K562 (cell line): ENCODE measurements at regions not wholly inside any gene's neighbourhood (a gene's known extent, or its start where the extent isn't known, plus 50 kb on each side); places are given as distances from the start of the nearest gene placed in this dataset.

Experiments used
- ATAC-seq: fragments of 200-7000 bp; cut with Tn5 transposase; 3 replicates; pipeline ENCODE4 v1.9.1; 2020; ENCODE audit warnings: moderate library complexity
- BruUV-seq: library from RNA; stranded (reverse); fragments of 400-500 nt; replicated peaks from 2 replicates; lab custom pipeline; 2021; lab: Mats Ljungman, UMichigan
- CTCF ChIA-PET: fragments of 300-600 bp; formaldehyde crosslinking; extraction: SDS; loops from one replicate; lab custom pipeline; 2021; ENCODE audit warnings: low intra/inter-chr PET ratio; lab: Yijun Ruan, JAX
- POLR2A ChIA-PET: fragments of 300-600, 350-650 bp; sonication (Branson Sonifier 250); formaldehyde crosslinking; extraction: SDS; loops from one replicate; lab custom pipeline; 2021; ENCODE audit warnings: antibody characterized with exemption, inconsistent platforms; lab: Yijun Ruan, JAX
- DNase-seq, 4 experiments: peaks; one replicate each; pipeline versions ENCODE4 v3.0.0 to v3.0.0-alpha.2; 2011 to 2018; ENCODE audit warnings: low spot score in 3 of 4, mixed read lengths in 3 of 4; ENCODE audit errors: extremely low read depth in 1 of 4
- FAIRE-seq: peaks from 2 replicates; lab custom pipeline; 2011; peaks lifted over from hg19 to GRCh38; lab: Jason Lieb, UNC
- H2AFZ ChIP-seq: 2 replicates; pipeline ENCODE4 v1.6.0; 2011; ENCODE audit warnings: low read depth, low read length, control low read depth, inconsistent platforms
- H3K27ac ChIP-seq: fragments of 200-600 bp; 3 replicates; pipeline ENCODE4 v1.8.0; 2011; ENCODE audit warnings: low read depth, mild to moderate bottlenecking, control low read depth, inconsistent platforms, low read length, moderate library complexity, mixed read lengths; ENCODE audit errors: extremely low read depth
- H3K27me3 ChIP-seq, 2 experiments: fragments of 300-600 bp in 1 of 2; 2 replicates in 1 of 2; 3 replicates in 1 of 2; pipeline versions ENCODE4 v1.6.0 to v1.8.0; 2011; ENCODE audit warnings: inconsistent platforms in 2 of 2, low read length in 2 of 2, mild to moderate bottlenecking in 1 of 2, mixed read lengths in 1 of 2, moderate library complexity in 1 of 2; ENCODE audit not compliant: control insufficient read depth in 2 of 2, insufficient read depth in 2 of 2
- H3K36me3 ChIP-seq: fragments of 300-600 bp; 3 replicates; pipeline ENCODE4 v1.8.0; 2011; ENCODE audit warnings: mild to moderate bottlenecking, low read length, inconsistent platforms; ENCODE audit not compliant: control insufficient read depth, insufficient read depth
- H3K4me1 ChIP-seq, 2 experiments: fragments of 200-600 bp in 1 of 2; replicated peaks in 1 of 2; 2 replicates in 1 of 2; 3 replicates in 1 of 2; pipeline versions ENCODE4 v1.5.1 to v1.8.0; 2011; ENCODE audit warnings: inconsistent platforms in 2 of 2, low read length in 2 of 2, mild to moderate bottlenecking in 1 of 2, mixed read lengths in 1 of 2, moderate library complexity in 1 of 2; ENCODE audit not compliant: control insufficient read depth in 2 of 2, insufficient read depth in 2 of 2
- H3K4me2 ChIP-seq: 2 replicates; pipeline ENCODE4 v1.6.1; 2011; ENCODE audit warnings: low read length, control low read depth, inconsistent platforms, mixed read lengths; ENCODE audit not compliant: insufficient read depth
- H3K4me3 ChIP-seq: fragments of 200-600 bp; sonication (generic), shearing (Covaris generic); 2 replicates; pipeline ENCODE4 v1.5.1; 2016; ENCODE audit warnings: control low read depth, inconsistent platforms
- H3K79me2 ChIP-seq: fragments of 200-600 bp; 3 replicates; pipeline ENCODE4 v1.8.0; 2011; ENCODE audit warnings: low read length, inconsistent platforms; ENCODE audit not compliant: control insufficient read depth, insufficient read depth
- H3K9ac ChIP-seq, 2 experiments: 2 replicates each; pipeline versions ENCODE4 v1.6.0 to v1.6.1; 2011; ENCODE audit warnings: low read depth in 2 of 2, low read length in 2 of 2, control low read depth in 1 of 2, inconsistent platforms in 1 of 2, mild to moderate bottlenecking in 1 of 2, mixed read lengths in 1 of 2; ENCODE audit not compliant: insufficient read depth in 1 of 2
- H3K9me1 ChIP-seq: one replicate; pipeline ENCODE4 v1.6.0; 2011; ENCODE audit warnings: inconsistent platforms, mild to moderate bottlenecking, low read length, moderate library complexity; ENCODE audit not compliant: control insufficient read depth, insufficient read depth
- H3K9me3 ChIP-seq: replicated peaks from 2 replicates; pipeline ENCODE4 v1.5.1; 2011; ENCODE audit warnings: low read depth, low read length, inconsistent platforms; ENCODE audit not compliant: control insufficient read depth, insufficient read depth
- H4K20me1 ChIP-seq: replicated peaks from 2 replicates; pipeline ENCODE4 v1.6.1; 2011; ENCODE audit warnings: low read length, inconsistent platforms, mixed read lengths; ENCODE audit not compliant: control insufficient read depth, insufficient read depth
- CBX5 ChIP-seq: IDR thresholded peaks from 2 replicates; pipeline ENCODE4 v1.6.1; 2014; ENCODE audit warnings: low read depth, borderline replicate concordance
- HSF4 ChIP-seq: fragments of 250-450 bp; sonication (Bioruptor Pico); IDR thresholded peaks from 2 replicates; pipeline ENCODE4 v2.1.2; 2022; ENCODE audit warnings: mild to moderate bottlenecking, moderate library complexity, borderline replicate concordance
- MYBL2 ChIP-seq, 2 experiments: fragments of 450-650 bp in 1 of 2; sonication (generic) in 1 of 2; formaldehyde crosslinking in 1 of 2; IDR thresholded peaks; 2 replicates each; pipeline versions ENCODE4 v1.6.1 to v1.8.1; 2017 to 2022; ENCODE audit warnings: borderline replicate concordance in 1 of 2, inconsistent platforms in 1 of 2, low read depth in 1 of 2, mild to moderate bottlenecking in 1 of 2, missing genetic modification reagents in 1 of 2, moderate library complexity in 1 of 2
- NFXL1 ChIP-seq: fragments of 450-650 bp; formaldehyde crosslinking; IDR thresholded peaks from 2 replicates; pipeline ENCODE4 v1.4.0; 2021; ENCODE audit warnings: mild to moderate bottlenecking
- RFX1 ChIP-seq: fragments of 450-650 bp; IDR thresholded peaks from 2 replicates; pipeline ENCODE4 v1.6.1; 2016; ENCODE audit warnings: mild to moderate bottlenecking, moderate library complexity
- SAFB2 ChIP-seq: fragments of 200-400 bp; formaldehyde crosslinking; IDR thresholded peaks from 2 replicates; pipeline ENCODE4 v1.6.1; 2018; ENCODE audit warnings: borderline replicate concordance, low read length, low read depth, moderate library complexity; ENCODE audit not compliant: severe bottlenecking
- ZFX ChIP-seq: sonication (generic); formaldehyde crosslinking; IDR thresholded peaks from 2 replicates; pipeline ENCODE4 v1.8.0; 2022; ENCODE audit warnings: mild to moderate bottlenecking, missing genetic modification reagents, moderate library complexity
- ZNF134 ChIP-seq: fragments of 250-450 bp; sonication (Bioruptor Pico); conservative IDR thresholded peaks from 2 replicates; pipeline ENCODE4 v1.4.0; 2020
- ZNF408 ChIP-seq: fragments of 250-450 bp; sonication (Bioruptor Pico); IDR thresholded peaks from 2 replicates; pipeline ENCODE4 v1.4.0; 2020; ENCODE audit warnings: low read depth, mild to moderate bottlenecking, moderate library complexity
- ZNF561 ChIP-seq: fragments of 450-650 bp; formaldehyde crosslinking; conservative IDR thresholded peaks from 2 replicates; pipeline ENCODE4 v1.4.0; 2020; ENCODE audit warnings: mild to moderate bottlenecking, moderate library complexity
- ZNF57 ChIP-seq: fragments of 450-650 bp; formaldehyde crosslinking; IDR thresholded peaks from 2 replicates; pipeline ENCODE4 v1.4.0; 2020; ENCODE audit warnings: mild to moderate bottlenecking, moderate library complexity
- ZNF699 ChIP-seq: fragments of 250-450 bp; sonication (Bioruptor Pico); IDR thresholded peaks from 2 replicates; pipeline ENCODE4 v1.8.0; 2021; ENCODE audit warnings: mild to moderate bottlenecking, moderate library complexity; ENCODE audit not compliant: insufficient replicate concordance
- WGBS: fragments of 100-300 bp; shearing (Covaris generic); methylation state at CpG from one replicate; pipeline ENCODE4 v1.1.6; 2016; ENCODE audit warnings: low coverage, mixed read lengths; ENCODE audit not compliant: insufficient coverage; ENCODE audit errors: missing lambda C conversion rate; 5-methylcytosine and 5-hydroxymethylcytosine counted together
- in situ Hi-C: fragments of 300-500 bp; cut with MboI; formaldehyde crosslinking; loops from 4 replicates; pipeline ENCODE4 v1.15.0; 2018; ENCODE audit warnings: inconsistent platforms, mixed read lengths
- intact Hi-C: fragments of 100-400 bp; cut with micrococcal nuclease; formaldehyde crosslinking; loops from 2 replicates; pipeline ENCODE4 v1.14.2; 2022
- TF ChIP-seq, protein P1 (sequence below): sonication (generic); formaldehyde crosslinking; IDR thresholded peaks from 2 replicates; pipeline ENCODE4 v1.8.1; 2023; ENCODE audit warnings: mild to moderate bottlenecking, missing genetic modification reagents
- TF ChIP-seq, protein P2 (sequence below): conservative IDR thresholded peaks from 2 replicates; pipeline ENCODE4 v1.6.1; 2011; ENCODE audit warnings: low read depth, mild to moderate bottlenecking, low read length; ENCODE audit not compliant: control insufficient read depth
- TF ChIP-seq, protein P3 (sequence below): fragments of 450-650 bp; formaldehyde crosslinking; IDR thresholded peaks from 2 replicates; pipeline ENCODE4 v1.4.0; 2022; ENCODE audit warnings: missing genetic modification characterization
- TF ChIP-seq, protein P4 (sequence below): fragments of 250-450 bp; sonication (Bioruptor Pico); IDR thresholded peaks from 2 replicates; pipeline ENCODE4 v1.5.0; 2022; ENCODE audit warnings: mild to moderate bottlenecking

DNA sequence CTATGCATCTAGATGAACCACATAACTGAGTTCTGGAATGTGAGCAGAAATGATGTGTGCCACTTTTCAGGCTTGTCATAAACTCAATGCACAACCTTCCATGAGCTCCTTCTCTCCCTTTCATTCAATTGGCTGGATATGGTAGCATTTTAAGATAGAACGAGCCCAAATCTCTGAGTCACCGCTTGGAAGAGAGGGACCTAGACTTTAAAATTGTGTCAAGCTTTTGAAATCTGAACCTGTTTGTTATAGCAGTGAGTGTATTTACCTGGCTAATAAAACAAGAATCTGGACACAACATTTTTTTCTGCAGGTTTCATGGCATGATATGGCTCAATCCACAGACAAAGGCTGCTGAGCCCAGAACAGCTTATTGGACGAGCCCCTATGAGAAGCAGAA lies 297.8 kb upstream of the SPRED2 start:
- WGBS: 0% methylated on average over 3 of the region's 3 CpGs
- POLR2A ChIA-PET: interaction anchor here (0.7 to 0.8 kb wide), 2 partner anchors 18 to 125 kb away, joined by 3 read pairs; no protein-coding TSS in a partner anchor
- DNase-seq (no peak), FAIRE-seq (no peak)
- BruUV-seq: no TSS peak
- intact Hi-C loops: no loop called here
- in situ Hi-C loops: no loop called here
- Histone ChIP-seq H3K4me3 (no peak overlapping the region), H3K4me2 (no peak overlapping the region)
- TF ChIP-seq ZNF408 (CRISPR knock-in tag) (no peak), HSF4 (CRISPR knock-in tag) (no peak), ZNF699 (no peak), RFX1 (no peak), ZNF561 (no peak), ZFX (no peak), ZNF134 (CRISPR knock-in tag) (no peak), SAFB2 (no peak), CBX5 (no peak), MYBL2 (IDR thresholded peaks at IDR 0.05; ENCODE audit: low read depth) (no peak), MYBL2 (CRISPR knock-in tag; IDR thresholded peaks at IDR 0.05; ENCODE audit: borderline replicate concordance) (no peak), NFXL1 (CRISPR knock-in tag) (no peak), ZNF57 (CRISPR knock-in tag) (no peak)
- TF ChIP-seq, protein P1, sequence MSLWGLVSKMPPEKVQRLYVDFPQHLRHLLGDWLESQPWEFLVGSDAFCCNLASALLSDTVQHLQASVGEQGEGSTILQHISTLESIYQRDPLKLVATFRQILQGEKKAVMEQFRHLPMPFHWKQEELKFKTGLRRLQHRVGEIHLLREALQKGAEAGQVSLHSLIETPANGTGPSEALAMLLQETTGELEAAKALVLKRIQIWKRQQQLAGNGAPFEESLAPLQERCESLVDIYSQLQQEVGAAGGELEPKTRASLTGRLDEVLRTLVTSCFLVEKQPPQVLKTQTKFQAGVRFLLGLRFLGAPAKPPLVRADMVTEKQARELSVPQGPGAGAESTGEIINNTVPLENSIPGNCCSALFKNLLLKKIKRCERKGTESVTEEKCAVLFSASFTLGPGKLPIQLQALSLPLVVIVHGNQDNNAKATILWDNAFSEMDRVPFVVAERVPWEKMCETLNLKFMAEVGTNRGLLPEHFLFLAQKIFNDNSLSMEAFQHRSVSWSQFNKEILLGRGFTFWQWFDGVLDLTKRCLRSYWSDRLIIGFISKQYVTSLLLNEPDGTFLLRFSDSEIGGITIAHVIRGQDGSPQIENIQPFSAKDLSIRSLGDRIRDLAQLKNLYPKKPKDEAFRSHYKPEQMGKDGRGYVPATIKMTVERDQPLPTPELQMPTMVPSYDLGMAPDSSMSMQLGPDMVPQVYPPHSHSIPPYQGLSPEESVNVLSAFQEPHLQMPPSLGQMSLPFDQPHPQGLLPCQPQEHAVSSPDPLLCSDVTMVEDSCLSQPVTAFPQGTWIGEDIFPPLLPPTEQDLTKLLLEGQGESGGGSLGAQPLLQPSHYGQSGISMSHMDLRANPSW (CRISPR knock-in tag): no peak
- TF ChIP-seq, protein P2, sequence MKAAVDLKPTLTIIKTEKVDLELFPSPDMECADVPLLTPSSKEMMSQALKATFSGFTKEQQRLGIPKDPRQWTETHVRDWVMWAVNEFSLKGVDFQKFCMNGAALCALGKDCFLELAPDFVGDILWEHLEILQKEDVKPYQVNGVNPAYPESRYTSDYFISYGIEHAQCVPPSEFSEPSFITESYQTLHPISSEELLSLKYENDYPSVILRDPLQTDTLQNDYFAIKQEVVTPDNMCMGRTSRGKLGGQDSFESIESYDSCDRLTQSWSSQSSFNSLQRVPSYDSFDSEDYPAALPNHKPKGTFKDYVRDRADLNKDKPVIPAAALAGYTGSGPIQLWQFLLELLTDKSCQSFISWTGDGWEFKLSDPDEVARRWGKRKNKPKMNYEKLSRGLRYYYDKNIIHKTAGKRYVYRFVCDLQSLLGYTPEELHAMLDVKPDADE: no peak
- TF ChIP-seq, protein P3, sequence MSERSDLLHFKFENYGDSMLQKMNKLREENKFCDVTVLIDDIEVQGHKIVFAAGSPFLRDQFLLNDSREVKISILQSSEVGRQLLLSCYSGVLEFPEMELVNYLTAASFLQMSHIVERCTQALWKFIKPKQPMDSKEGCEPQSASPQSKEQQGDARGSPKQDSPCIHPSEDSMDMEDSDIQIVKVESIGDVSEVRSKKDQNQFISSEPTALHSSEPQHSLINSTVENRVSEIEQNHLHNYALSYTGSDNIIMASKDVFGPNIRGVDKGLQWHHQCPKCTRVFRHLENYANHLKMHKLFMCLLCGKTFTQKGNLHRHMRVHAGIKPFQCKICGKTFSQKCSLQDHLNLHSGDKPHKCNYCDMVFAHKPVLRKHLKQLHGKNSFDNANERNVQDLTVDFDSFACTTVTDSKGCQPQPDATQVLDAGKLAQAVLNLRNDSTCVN: no peak
- TF ChIP-seq, protein P4, sequence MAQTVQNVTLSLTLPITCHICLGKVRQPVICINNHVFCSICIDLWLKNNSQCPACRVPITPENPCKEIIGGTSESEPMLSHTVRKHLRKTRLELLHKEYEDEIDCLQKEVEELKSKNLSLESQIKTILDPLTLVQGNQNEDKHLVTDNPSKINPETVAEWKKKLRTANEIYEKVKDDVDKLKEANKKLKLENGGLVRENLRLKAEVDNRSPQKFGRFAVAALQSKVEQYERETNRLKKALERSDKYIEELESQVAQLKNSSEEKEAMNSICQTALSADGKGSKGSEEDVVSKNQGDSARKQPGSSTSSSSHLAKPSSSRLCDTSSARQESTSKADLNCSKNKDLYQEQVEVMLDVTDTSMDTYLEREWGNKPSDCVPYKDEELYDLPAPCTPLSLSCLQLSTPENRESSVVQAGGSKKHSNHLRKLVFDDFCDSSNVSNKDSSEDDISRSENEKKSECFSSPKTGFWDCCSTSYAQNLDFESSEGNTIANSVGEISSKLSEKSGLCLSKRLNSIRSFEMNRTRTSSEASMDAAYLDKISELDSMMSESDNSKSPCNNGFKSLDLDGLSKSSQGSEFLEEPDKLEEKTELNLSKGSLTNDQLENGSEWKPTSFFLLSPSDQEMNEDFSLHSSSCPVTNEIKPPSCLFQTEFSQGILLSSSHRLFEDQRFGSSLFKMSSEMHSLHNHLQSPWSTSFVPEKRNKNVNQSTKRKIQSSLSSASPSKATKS (CRISPR knock-in tag): no peak
- TF ChIP-seq, all 486 proteins: peak for 0
- Histone ChIP-seq H3K36me3 (no peaks in the 10 kb centered on the region), H3K4me1 (no peaks in the 10 kb centered on the region), H3K79me2 (no peaks in the 10 kb centered on the region), H3K27ac (no peak overlapping the region), H3K9me1 (no peaks in the 10 kb centered on the region), H3K9me3 (no peaks in the 10 kb centered on the region), H3K27me3 (no peaks in the 10 kb centered on the region), H2AFZ (no peak overlapping the region), H4K20me1 (no peaks in the 10 kb centered on the region), H3K9ac (no peak overlapping the region)
- ATAC-seq: no peak
- CTCF ChIA-PET: no interaction called here
